WI38 (cell line): ENCODE measurements at regions not wholly inside any gene's neighbourhood (a gene's known extent, or its start where the extent isn't known, plus 50 kb on each side); places are given as distances from the start of the nearest gene placed in this dataset.

Experiments
- H3K4me3 ChIP-seq: 2 replicates; pipeline ENCODE4 v1.5.1; 2011; ENCODE audit warnings: low read depth, mild to moderate bottlenecking, control low read depth, low read length
- CTCF ChIP-seq: IDR thresholded peaks from 2 replicates; pipeline ENCODE4 v1.5.1; 2012; ENCODE audit warnings: low read depth, mild to moderate bottlenecking, control low read depth, low read length

GRCh38 chr5:97550818-97551217, 367.8 kb upstream of the RIOK2 start:
- TF ChIP-seq CTCF: no peak
- no peak overlapping the region for H3K4me3 ChIP-seq

GRCh38 chr5:97553604-97554452, 370.8 kb upstream of the RIOK2 start:
- H3K4me3 ChIP-seq: no peak overlapping the region
- no peak for TF ChIP-seq CTCF

- no peak for TF ChIP-seq CTCF
- no peak overlapping the region for H3K4me3 ChIP-seq
Observed at GRCh38 chr5:97554977-97555643, 372.1 kb upstream of the RIOK2 start.

GRCh38 chr5:97555644-97555981, 372.6 kb upstream of the RIOK2 start:
- no peak overlapping the region for H3K4me3 ChIP-seq
- TF ChIP-seq CTCF: no peak

- no peak for TF ChIP-seq CTCF
- no peak overlapping the region for H3K4me3 ChIP-seq
Observed at GRCh38 chr5:97559827-97560598, 377.0 kb upstream of the RIOK2 start.

- H3K4me3 ChIP-seq: no peak overlapping the region
- no peak for TF ChIP-seq CTCF
Observed at GRCh38 chr5:97560599-97560993, 377.5 kb upstream of the RIOK2 start.
